Forelimb muscle (tissue), 1 donor: ENCODE measurements at regions not wholly inside any gene's neighbourhood (a gene's known extent, or its start where the extent isn't known, plus 50 kb on each side); places are given as distances from the start of the nearest gene placed in this dataset.
A peak's percentile ranks its signal among the peaks of the same experiment; 100 is the strongest.

Experiments used
- DNase-seq: peaks from one replicate; pipeline ENCODE4 v3.0.0-alpha.2; 2013; ENCODE audit warnings: low read depth

- DNase-seq, result no peak
Measured at GRCh38 chr4:19910861-19911525, 340.7 kb upstream of the SLIT2 start.

- no peak for DNase-seq
Measured at GRCh38 chr4:19905024-19905423, 346.7 kb upstream of the SLIT2 start.

- DNase-seq, result no peak
Measured at GRCh38 chr4:19888587-19888986, 363.1 kb upstream of the SLIT2 start.

GRCh38 chr4:19883841-19884240 is 367.9 kb upstream of the SLIT2 start:
- no peak for DNase-seq

GRCh38 chr4:19880206-19880605 is 371.5 kb upstream of the SLIT2 start:
- no peak for DNase-seq

GRCh38 chr4:19879330-19879729 is 372.4 kb upstream of the SLIT2 start:
- no peak for DNase-seq

- no peak for DNase-seq
Measured at GRCh38 chr4:19857991-19858390, 393.7 kb upstream of the SLIT2 start.

- peak; percentile 49 for DNase-seq
Measured at GRCh38 chr4:19857380-19857779, 394.3 kb upstream of the SLIT2 start.

GRCh38 chr4:19850909-19851308 is 400.8 kb upstream of the SLIT2 start:
- DNase-seq, result no peak

GRCh38 chr4:19844446-19844845 is 407.3 kb upstream of the SLIT2 start:
- DNase-seq, result no peak

GRCh38 chr4:19842471-19842870 is 409.2 kb upstream of the SLIT2 start:
- DNase-seq, result no peak

- DNase-seq, result no peak
Measured at GRCh38 chr4:19838858-19839257, 412.8 kb upstream of the SLIT2 start.

- DNase-seq, result no peak
Measured at GRCh38 chr4:19835429-19835828, 416.3 kb upstream of the SLIT2 start.

- DNase-seq, result no peak
Measured at GRCh38 chr4:19832411-19832810, 419.3 kb upstream of the SLIT2 start.

GRCh38 chr4:19831644-19832285 is 419.9 kb upstream of the SLIT2 start:
- DNase-seq, result no peak

GRCh38 chr4:19829101-19829500 is 422.6 kb upstream of the SLIT2 start:
- DNase-seq, result no peak

GRCh38 chr4:19823781-19824180 is 427.9 kb upstream of the SLIT2 start:
- DNase-seq, result no peak

GRCh38 chr4:19819737-19820136 is 432.0 kb upstream of the SLIT2 start:
- no peak for DNase-seq

GRCh38 chr4:19809989-19810388 is 441.7 kb upstream of the SLIT2 start:
- no peak for DNase-seq

GRCh38 chr4:19807505-19807904 is 444.2 kb upstream of the SLIT2 start:
- DNase-seq, result no peak

GRCh38 chr4:19806865-19807264 is 444.8 kb upstream of the SLIT2 start:
- no peak for DNase-seq

- no peak for DNase-seq
Measured at GRCh38 chr4:19803406-19803805, 448.3 kb upstream of the SLIT2 start.

GRCh38 chr4:19793831-19794230 is 457.9 kb upstream of the SLIT2 start:
- DNase-seq, result no peak
